ENCODE measurements at regions not wholly inside any gene's neighbourhood (a gene's known extent, or its start where the extent isn't known, plus 50 kb on each side); places are given as distances from the start of the nearest gene placed in this dataset.
"Not testable (repeated sequence)": the region's sequence is repeated elsewhere in the genome, so short reads cannot be mapped to it uniquely, and the experiment has no call there.

GRCh38 chr12:65670775-65671174, 153.5 kb upstream of the HMGA2 start:
- H3K27ac ChIP-seq: no peak overlapping the region
- H3K4me3 ChIP-seq: no peak overlapping the region
- no peak for DNase-seq

GRCh38 chr12:65672441-65672840, 151.8 kb upstream of the HMGA2 start:
- DNase-seq: no peak
- no peaks in the 10 kb centered on the region for H3K27me3 ChIP-seq
- H3K4me1 ChIP-seq: peaks cover 40% of the 10 kb centered on the region
- H3K4me3 ChIP-seq: no peak overlapping the region
- H3K9me3 ChIP-seq (replicated peaks): no peaks in the 10 kb centered on the region; the same call in 1 of the 2 replicates
- no peaks in the 10 kb centered on the region for H3K36me3 ChIP-seq
- no peak overlapping the region for H3K27ac ChIP-seq

More at GRCh38 chr12:65670775-65671174, 153.5 kb upstream of the HMGA2 start:
- H3K4me1 ChIP-seq: peaks cover 32% of the 10 kb centered on the region
- H3K9me3 ChIP-seq (replicated peaks): no peaks in the 10 kb centered on the region; the same call in 1 of the 2 replicates
- no peaks in the 10 kb centered on the region for H3K27me3 ChIP-seq
- no peaks in the 10 kb centered on the region for H3K36me3 ChIP-seq

- Histone ChIP-seq H3K4me1 (peaks cover 34% of the 10 kb centered on the region), H3K27me3 (no peaks in the 10 kb centered on the region), H3K9me3 (replicated peaks) (no peaks in the 10 kb centered on the region; the same call in 1 of the 2 replicates), H3K4me3 (no peak overlapping the region), H3K36me3 (no peaks in the 10 kb centered on the region), H3K27ac (no peak overlapping the region)
- DNase-seq: no peak
Measured at GRCh38 chr12:65673156-65673690, 151.1 kb upstream of the HMGA2 start.

- Histone ChIP-seq H3K27me3 (no peaks in the 10 kb centered on the region), H3K4me1 (peaks cover 34% of the 10 kb centered on the region), H3K9me3 (replicated peaks) (no peaks in the 10 kb centered on the region; the same call in 1 of the 2 replicates), H3K36me3 (no peaks in the 10 kb centered on the region), H3K4me3 (no peak overlapping the region), H3K27ac (peak overlapping the region; percentile 70; the same call in 1 of the 2 replicates)
- no peak for DNase-seq
Measured at GRCh38 chr12:65673732-65674131, 150.6 kb upstream of the HMGA2 start.

- Histone ChIP-seq H3K27me3 (no peaks in the 10 kb centered on the region), H3K27ac (peak overlapping the region; percentile 70), H3K36me3 (no peaks in the 10 kb centered on the region), H3K4me3 (no peak overlapping the region), H3K9me3 (replicated peaks) (no peaks in the 10 kb centered on the region), H3K4me1 (peaks cover 34% of the 10 kb centered on the region)
- peak; percentile 27 to 78 for DNase-seq
Measured at GRCh38 chr12:65675141-65675621, 149.1 kb upstream of the HMGA2 start.

- not testable (repeated sequence) for DNase-seq; H3K27me3 ChIP-seq; H3K9me3 ChIP-seq (replicated peaks); H3K4me3 ChIP-seq; H3K27ac ChIP-seq; H3K36me3 ChIP-seq
- H3K4me1 ChIP-seq: peaks cover 32% of the 10 kb centered on the region
Measured at GRCh38 chr12:65678172-65678571, 146.1 kb upstream of the HMGA2 start.

GRCh38 chr12:65681226-65681625, 143.1 kb upstream of the HMGA2 start:
- no peak overlapping the region for H3K27ac ChIP-seq
- no peak for DNase-seq
- H3K4me1 ChIP-seq: peaks cover 3% of the 10 kb centered on the region

GRCh38 chr12:65682112-65682511, 142.2 kb upstream of the HMGA2 start:
- Histone ChIP-seq H3K27me3 (no peaks in the 10 kb centered on the region), H3K4me3 (no peak overlapping the region), H3K27ac (no peak overlapping the region), H3K4me1 (no peaks in the 10 kb centered on the region), H3K9me3 (replicated peaks) (no peaks in the 10 kb centered on the region), H3K36me3 (no peaks in the 10 kb centered on the region)
- DNase-seq: no peak

More at GRCh38 chr12:65681226-65681625, 143.1 kb upstream of the HMGA2 start:
- H3K4me3 ChIP-seq: no peak overlapping the region
- no peaks in the 10 kb centered on the region for H3K9me3 ChIP-seq (replicated peaks)
- no peaks in the 10 kb centered on the region for H3K36me3 ChIP-seq
- no peaks in the 10 kb centered on the region for H3K27me3 ChIP-seq

GRCh38 chr12:65684906-65685305, 139.4 kb upstream of the HMGA2 start:
- H3K4me1 ChIP-seq: no peaks in the 10 kb centered on the region

GRCh38 chr12:65685514-65685913, 138.8 kb upstream of the HMGA2 start:
- DNase-seq: peak in 1 of 2 experiments; percentile 60
- Histone ChIP-seq H3K9me3 (replicated peaks) (no peaks in the 10 kb centered on the region; the same call in 1 of the 2 replicates), H3K27me3 (no peaks in the 10 kb centered on the region), H3K4me1 (no peaks in the 10 kb centered on the region), H3K4me3 (no peak overlapping the region), H3K27ac (no peak overlapping the region), H3K36me3 (no peaks in the 10 kb centered on the region)

More at GRCh38 chr12:65684906-65685305, 139.4 kb upstream of the HMGA2 start:
- no peaks in the 10 kb centered on the region; the same call in 1 of the 2 replicates for H3K9me3 ChIP-seq (replicated peaks)
- DNase-seq: no peak
- no peak overlapping the region for H3K4me3 ChIP-seq
- no peaks in the 10 kb centered on the region for H3K27me3 ChIP-seq
- H3K36me3 ChIP-seq: no peaks in the 10 kb centered on the region
- H3K27ac ChIP-seq: no peak overlapping the region

- Histone ChIP-seq H3K27me3 (no peaks in the 10 kb centered on the region), H3K27ac (no peak overlapping the region), H3K4me3 (no peak overlapping the region), H3K36me3 (no peaks in the 10 kb centered on the region; the same call in 1 of the 2 replicates), H3K9me3 (replicated peaks) (no peaks in the 10 kb centered on the region; the same call in 1 of the 2 replicates), H3K4me1 (peaks cover 2% of the 10 kb centered on the region; the same call in 1 of the 2 replicates)
- no peak for DNase-seq
Measured at GRCh38 chr12:65689508-65689907, 134.8 kb upstream of the HMGA2 start.

- no peak for DNase-seq
- no peak overlapping the region for H3K4me3 ChIP-seq
- H3K36me3 ChIP-seq: no peaks in the 10 kb centered on the region; the same call in 1 of the 2 replicates
- H3K27me3 ChIP-seq: no peaks in the 10 kb centered on the region
- no peaks in the 10 kb centered on the region; the same call in 1 of the 2 replicates for H3K9me3 ChIP-seq (replicated peaks)
- peaks cover 12% of the 10 kb centered on the region for H3K4me1 ChIP-seq
- H3K27ac ChIP-seq: no peak overlapping the region
Measured at GRCh38 chr12:65690477-65690876, 133.8 kb upstream of the HMGA2 start.

GRCh38 chr12:65694130-65694529, 130.2 kb upstream of the HMGA2 start:
- H3K9me3 ChIP-seq (replicated peaks): no peaks in the 10 kb centered on the region; the same call in 1 of the 2 replicates
- DNase-seq: no peak
- no peak overlapping the region; the same call in 1 of the 2 replicates for H3K27ac ChIP-seq

GRCh38 chr12:65695113-65695865, 129.0 kb upstream of the HMGA2 start:
- H3K27ac ChIP-seq: peak overlapping the region; percentile 54

More at GRCh38 chr12:65694130-65694529, 130.2 kb upstream of the HMGA2 start:
- Histone ChIP-seq H3K27me3 (no peaks in the 10 kb centered on the region), H3K4me1 (peaks cover 23% of the 10 kb centered on the region), H3K4me3 (no peak overlapping the region), H3K36me3 (no peaks in the 10 kb centered on the region; the same call in 1 of the 2 replicates)

GRCh38 chr12:65696227-65696626, 128.1 kb upstream of the HMGA2 start:
- H3K27me3 ChIP-seq: no peaks in the 10 kb centered on the region
- peaks cover 23% of the 10 kb centered on the region for H3K4me1 ChIP-seq
- no peaks in the 10 kb centered on the region; the same call in 1 of the 2 replicates for H3K9me3 ChIP-seq (replicated peaks)
- no peaks in the 10 kb centered on the region; the same call in 1 of the 2 replicates for H3K36me3 ChIP-seq
- peak in 1 of 2 experiments; percentile 45 for DNase-seq
- H3K27ac ChIP-seq: peak overlapping the region; percentile 54
- no peak overlapping the region for H3K4me3 ChIP-seq

More at GRCh38 chr12:65695113-65695865, 129.0 kb upstream of the HMGA2 start:
- Histone ChIP-seq H3K4me1 (peaks cover 23% of the 10 kb centered on the region), H3K36me3 (no peaks in the 10 kb centered on the region; the same call in 1 of the 2 replicates), H3K9me3 (replicated peaks) (no peaks in the 10 kb centered on the region; the same call in 1 of the 2 replicates), H3K27me3 (no peaks in the 10 kb centered on the region), H3K4me3 (no peak overlapping the region)
- DNase-seq: peak; percentile 85 to 87
